ENCODE measurements at regions not wholly inside any gene's neighbourhood (a gene's known extent, or its start where the extent isn't known, plus 50 kb on each side); places are given as distances from the start of the nearest gene placed in this dataset.

DNA sequence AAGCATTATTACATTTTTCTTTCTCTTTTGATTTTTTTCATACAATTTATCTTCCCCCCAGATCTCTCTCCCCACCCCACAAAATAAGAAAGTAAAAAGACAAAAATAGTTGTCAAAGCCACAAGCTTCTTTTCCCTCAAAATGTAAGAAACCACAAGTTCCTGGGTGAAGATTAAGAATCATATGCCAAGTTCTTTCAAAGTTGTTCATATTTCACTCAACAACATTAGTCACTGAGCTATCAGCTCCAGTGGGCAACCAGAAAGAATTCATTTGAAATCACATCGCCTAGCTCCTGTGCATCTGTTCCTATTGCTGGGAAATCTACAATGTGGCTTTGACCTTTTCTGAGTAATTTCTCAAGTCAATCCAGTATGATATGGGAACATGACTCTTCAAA is 681.6 kb upstream of the ARPP21 start:
- TF ChIP-seq SPI1 (IDR thresholded peaks at IDR 0.05; ENCODE audit: borderline replicate concordance, low read depth) = no peak
- TF ChIP-seq POLR2AphosphoS5 (IDR thresholded peaks at IDR 0.05; ENCODE audit: low read depth) = no peak
- TF ChIP-seq, protein P1, sequence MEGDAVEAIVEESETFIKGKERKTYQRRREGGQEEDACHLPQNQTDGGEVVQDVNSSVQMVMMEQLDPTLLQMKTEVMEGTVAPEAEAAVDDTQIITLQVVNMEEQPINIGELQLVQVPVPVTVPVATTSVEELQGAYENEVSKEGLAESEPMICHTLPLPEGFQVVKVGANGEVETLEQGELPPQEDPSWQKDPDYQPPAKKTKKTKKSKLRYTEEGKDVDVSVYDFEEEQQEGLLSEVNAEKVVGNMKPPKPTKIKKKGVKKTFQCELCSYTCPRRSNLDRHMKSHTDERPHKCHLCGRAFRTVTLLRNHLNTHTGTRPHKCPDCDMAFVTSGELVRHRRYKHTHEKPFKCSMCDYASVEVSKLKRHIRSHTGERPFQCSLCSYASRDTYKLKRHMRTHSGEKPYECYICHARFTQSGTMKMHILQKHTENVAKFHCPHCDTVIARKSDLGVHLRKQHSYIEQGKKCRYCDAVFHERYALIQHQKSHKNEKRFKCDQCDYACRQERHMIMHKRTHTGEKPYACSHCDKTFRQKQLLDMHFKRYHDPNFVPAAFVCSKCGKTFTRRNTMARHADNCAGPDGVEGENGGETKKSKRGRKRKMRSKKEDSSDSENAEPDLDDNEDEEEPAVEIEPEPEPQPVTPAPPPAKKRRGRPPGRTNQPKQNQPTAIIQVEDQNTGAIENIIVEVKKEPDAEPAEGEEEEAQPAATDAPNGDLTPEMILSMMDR (IDR thresholded peaks at IDR 0.05; ENCODE audit: insufficient read depth, low read length) = no peak
- TF ChIP-seq GABPA (IDR thresholded peaks at IDR 0.05; ENCODE audit: low read depth) = no peak
- TF ChIP-seq, protein P2, sequence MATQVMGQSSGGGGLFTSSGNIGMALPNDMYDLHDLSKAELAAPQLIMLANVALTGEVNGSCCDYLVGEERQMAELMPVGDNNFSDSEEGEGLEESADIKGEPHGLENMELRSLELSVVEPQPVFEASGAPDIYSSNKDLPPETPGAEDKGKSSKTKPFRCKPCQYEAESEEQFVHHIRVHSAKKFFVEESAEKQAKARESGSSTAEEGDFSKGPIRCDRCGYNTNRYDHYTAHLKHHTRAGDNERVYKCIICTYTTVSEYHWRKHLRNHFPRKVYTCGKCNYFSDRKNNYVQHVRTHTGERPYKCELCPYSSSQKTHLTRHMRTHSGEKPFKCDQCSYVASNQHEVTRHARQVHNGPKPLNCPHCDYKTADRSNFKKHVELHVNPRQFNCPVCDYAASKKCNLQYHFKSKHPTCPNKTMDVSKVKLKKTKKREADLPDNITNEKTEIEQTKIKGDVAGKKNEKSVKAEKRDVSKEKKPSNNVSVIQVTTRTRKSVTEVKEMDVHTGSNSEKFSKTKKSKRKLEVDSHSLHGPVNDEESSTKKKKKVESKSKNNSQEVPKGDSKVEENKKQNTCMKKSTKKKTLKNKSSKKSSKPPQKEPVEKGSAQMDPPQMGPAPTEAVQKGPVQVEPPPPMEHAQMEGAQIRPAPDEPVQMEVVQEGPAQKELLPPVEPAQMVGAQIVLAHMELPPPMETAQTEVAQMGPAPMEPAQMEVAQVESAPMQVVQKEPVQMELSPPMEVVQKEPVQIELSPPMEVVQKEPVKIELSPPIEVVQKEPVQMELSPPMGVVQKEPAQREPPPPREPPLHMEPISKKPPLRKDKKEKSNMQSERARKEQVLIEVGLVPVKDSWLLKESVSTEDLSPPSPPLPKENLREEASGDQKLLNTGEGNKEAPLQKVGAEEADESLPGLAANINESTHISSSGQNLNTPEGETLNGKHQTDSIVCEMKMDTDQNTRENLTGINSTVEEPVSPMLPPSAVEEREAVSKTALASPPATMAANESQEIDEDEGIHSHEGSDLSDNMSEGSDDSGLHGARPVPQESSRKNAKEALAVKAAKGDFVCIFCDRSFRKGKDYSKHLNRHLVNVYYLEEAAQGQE (IDR thresholded peaks at IDR 0.05; ENCODE audit: insufficient replicate concordance, low read depth) = no peak
- peak in 1 of 2 experiments; percentile 8 for DNase-seq (ENCODE audit: low read depth in 1 of 2, low spot score in 1 of 2)
- H3K27me3 ChIP-seq (ENCODE audit: insufficient read depth, poor library complexity, severe bottlenecking) = no peaks in the 10 kb centered on the region
- H3K27ac ChIP-seq (replicated peaks) = peak overlapping the region; percentile 24; the same call in 1 of the 2 replicates
- H3K4me3 ChIP-seq (replicated peaks; ENCODE audit: insufficient read depth, low read length) = no peak overlapping the region

DNA sequence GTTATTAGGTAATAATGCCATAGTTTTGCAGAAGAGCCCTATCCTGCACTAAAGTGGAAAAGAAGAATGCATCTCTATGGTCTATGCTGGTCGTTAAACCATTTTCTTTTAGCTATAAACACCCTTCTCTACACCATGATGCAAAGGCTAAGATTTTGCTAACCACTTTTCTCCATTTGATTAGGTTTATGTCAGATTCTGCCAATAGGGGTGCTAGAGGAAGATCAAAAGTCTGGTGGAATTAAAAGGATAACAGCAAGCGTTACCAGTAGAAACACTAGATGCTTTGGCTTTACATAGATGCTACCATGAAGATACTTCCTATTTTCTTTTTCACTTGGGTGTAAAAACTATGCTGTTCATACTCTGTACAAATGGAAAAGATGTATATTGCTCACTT is 669.8 kb upstream of the ARPP21 start:
- Histone ChIP-seq H3K27ac (replicated peaks) (no peak overlapping the region), H3K27me3 (ENCODE audit: insufficient read depth, poor library complexity, severe bottlenecking) (no peaks in the 10 kb centered on the region), H3K4me3 (replicated peaks; ENCODE audit: insufficient read depth, low read length) (no peak overlapping the region)
- DNase-seq (ENCODE audit: low read depth in 1 of 2, low spot score in 1 of 2) = no peak
- TF ChIP-seq, protein P2 (IDR thresholded peaks at IDR 0.05; ENCODE audit: insufficient replicate concordance, low read depth) = no peak
- no peak for TF ChIP-seq POLR2AphosphoS5 (IDR thresholded peaks at IDR 0.05; ENCODE audit: low read depth)
- TF ChIP-seq GABPA (IDR thresholded peaks at IDR 0.05; ENCODE audit: low read depth) = no peak
- no peak for TF ChIP-seq SPI1 (IDR thresholded peaks at IDR 0.05; ENCODE audit: borderline replicate concordance, low read depth)
- TF ChIP-seq, protein P1 (IDR thresholded peaks at IDR 0.05; ENCODE audit: insufficient read depth, low read length) = no peak

DNA sequence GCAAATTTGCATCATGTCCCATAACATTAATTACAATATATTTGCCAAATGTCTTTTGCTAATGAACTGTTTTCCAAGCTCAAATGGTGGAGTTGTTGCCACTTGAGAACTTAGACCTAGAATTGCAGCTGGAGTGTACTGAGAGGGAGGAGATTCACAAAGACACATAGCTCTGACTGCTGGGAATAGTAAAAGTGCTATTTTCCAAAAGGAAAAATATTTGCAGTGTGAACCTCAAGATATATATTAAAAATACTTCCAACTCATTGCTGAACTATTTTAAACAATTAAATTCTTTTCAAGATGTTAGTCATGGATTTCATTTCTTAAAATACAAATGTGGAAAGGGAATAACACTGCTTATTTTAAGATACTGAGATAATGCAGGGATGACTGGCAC is 666.8 kb upstream of the ARPP21 start:
- TF ChIP-seq, protein P1 (IDR thresholded peaks at IDR 0.05; ENCODE audit: insufficient read depth, low read length) = no peak
- TF ChIP-seq SPI1 (IDR thresholded peaks at IDR 0.05; ENCODE audit: borderline replicate concordance, low read depth) (no peak), GABPA (IDR thresholded peaks at IDR 0.05; ENCODE audit: low read depth) (no peak), POLR2AphosphoS5 (IDR thresholded peaks at IDR 0.05; ENCODE audit: low read depth) (no peak)
- TF ChIP-seq, protein P2 (IDR thresholded peaks at IDR 0.05; ENCODE audit: insufficient replicate concordance, low read depth) = no peak
- H3K27me3 ChIP-seq (ENCODE audit: insufficient read depth, poor library complexity, severe bottlenecking) = no peaks in the 10 kb centered on the region
- H3K4me3 ChIP-seq (replicated peaks; ENCODE audit: insufficient read depth, low read length) = no peak overlapping the region
- DNase-seq (ENCODE audit: low read depth in 1 of 2, low spot score in 1 of 2) = no peak
- no peak overlapping the region for H3K27ac ChIP-seq (replicated peaks)

Measured in HL-60 (cell line).